H9 (cell line): ENCODE measurements at regions not wholly inside any gene's neighbourhood (a gene's known extent, or its start where the extent isn't known, plus 50 kb on each side); places are given as distances from the start of the nearest gene placed in this dataset.

Experiments used
- DNase-seq: peaks from one replicate; pipeline ENCODE4 v3.0.0-alpha.2; 2017
- H2AFZ ChIP-seq: one replicate; pipeline ENCODE4 v1.6.1; 2013; ENCODE audit warnings: mild to moderate bottlenecking, low read length, control low read depth, moderate library complexity
- H2AK5ac ChIP-seq: 2 replicates; pipeline ENCODE4 v1.6.1; 2013; ENCODE audit warnings: low read length, control low read depth, mixed read lengths; ENCODE audit not compliant: insufficient read length
- H2BK120ac ChIP-seq: one replicate; pipeline ENCODE4 v1.6.1; 2013; ENCODE audit warnings: low read depth, mild to moderate bottlenecking, low read length, control low read depth, inconsistent platforms; ENCODE audit not compliant: poor library complexity, severe bottlenecking
- H2BK12ac ChIP-seq: 2 replicates; pipeline ENCODE4 v1.6.1; 2013; ENCODE audit warnings: low read length, control low read depth, mixed read lengths, low read depth; ENCODE audit not compliant: insufficient read length
- H2BK15ac ChIP-seq: 2 replicates; pipeline ENCODE4 v1.6.1; 2013; ENCODE audit warnings: low read depth, low read length, control low read depth
- H2BK20ac ChIP-seq: one replicate; pipeline ENCODE4 v1.6.1; 2013; ENCODE audit warnings: low read depth, mild to moderate bottlenecking, low read length, control low read depth, inconsistent platforms; ENCODE audit not compliant: poor library complexity, severe bottlenecking
- H2BK5ac ChIP-seq: 2 replicates; pipeline ENCODE4 v1.6.1; 2013; ENCODE audit warnings: low read length, control low read depth, mixed read lengths; ENCODE audit not compliant: insufficient read length
- H3K14ac ChIP-seq: 2 replicates; pipeline ENCODE4 v1.6.1; 2013; ENCODE audit warnings: low read length, control low read depth; ENCODE audit not compliant: insufficient read depth
- H3K18ac ChIP-seq: 2 replicates; pipeline ENCODE4 v1.6.1; 2013; ENCODE audit warnings: low read depth, mild to moderate bottlenecking, mixed read lengths, low read length, control low read depth; ENCODE audit not compliant: insufficient read length
- H3K23ac ChIP-seq: 2 replicates; pipeline ENCODE4 v1.6.1; 2013; ENCODE audit warnings: low read length, control low read depth, mixed read lengths, low read depth; ENCODE audit not compliant: insufficient read length
- H3K23me2 ChIP-seq: 2 replicates; pipeline ENCODE4 v1.6.1; 2013; ENCODE audit warnings: low read depth, mild to moderate bottlenecking, mixed read lengths, low read length, control low read depth; ENCODE audit not compliant: insufficient read length, poor library complexity, severe bottlenecking
- H3K27ac ChIP-seq: 2 replicates; pipeline ENCODE4 v1.5.1; 2013; ENCODE audit warnings: low read length, control low read depth, mixed read lengths, low read depth; ENCODE audit not compliant: insufficient read length
- H3K27me3 ChIP-seq: 2 replicates; pipeline ENCODE4 v1.6.1; 2013; ENCODE audit warnings: low read length, control low read depth, inconsistent platforms; ENCODE audit not compliant: insufficient read depth
- H3K4ac ChIP-seq: 2 replicates; pipeline ENCODE4 v1.6.1; 2013; ENCODE audit warnings: low read depth, mild to moderate bottlenecking, control low read depth, inconsistent platforms, low read length, moderate library complexity
- H3K4me1 ChIP-seq: 2 replicates; pipeline ENCODE4 v1.6.1; 2013; ENCODE audit warnings: low read length, control low read depth, inconsistent platforms; ENCODE audit not compliant: insufficient read depth
- H3K4me2 ChIP-seq: 2 replicates; pipeline ENCODE4 v1.6.1; 2013; ENCODE audit warnings: low read length, control low read depth, mixed read lengths; ENCODE audit not compliant: insufficient read length, insufficient read depth
- H3K56ac ChIP-seq: 2 replicates; pipeline ENCODE4 v1.6.1; 2013; ENCODE audit warnings: low read depth, mild to moderate bottlenecking, mixed read lengths, low read length, control low read depth; ENCODE audit not compliant: insufficient read length
- H3K79me1 ChIP-seq: 2 replicates; pipeline ENCODE4 v1.6.1; 2013; ENCODE audit warnings: low read depth, mild to moderate bottlenecking, moderate library complexity, low read length, control low read depth, inconsistent platforms; ENCODE audit not compliant: insufficient read depth, poor library complexity, severe bottlenecking
- H3K79me2 ChIP-seq: 2 replicates; pipeline ENCODE4 v1.6.1; 2013; ENCODE audit warnings: low read length, control low read depth, inconsistent platforms; ENCODE audit not compliant: insufficient read depth
- H3K9ac ChIP-seq: 2 replicates; pipeline ENCODE4 v1.6.1; 2013; ENCODE audit warnings: low read length, control low read depth, mixed read lengths; ENCODE audit not compliant: insufficient read length; ENCODE audit errors: extremely low read depth
- H3K9me3 ChIP-seq: one replicate; pipeline ENCODE4 v1.6.1; 2013; ENCODE audit warnings: low read depth, low read length, inconsistent platforms; ENCODE audit not compliant: control insufficient read depth
- H3T11ph ChIP-seq: one replicate; pipeline ENCODE4 v1.6.1; 2013; ENCODE audit warnings: mild to moderate bottlenecking, low read length, control low read depth, inconsistent platforms
- H4K20me1 ChIP-seq: one replicate; pipeline ENCODE4 v1.6.1; 2013; ENCODE audit not compliant: control insufficient read depth, insufficient read length, insufficient read depth
- H4K5ac ChIP-seq: 2 replicates; pipeline ENCODE4 v1.6.1; 2013; ENCODE audit warnings: low read depth, mild to moderate bottlenecking, mixed read lengths, low read length, control low read depth; ENCODE audit not compliant: insufficient read length
- H4K8ac ChIP-seq: replicated peaks from 2 replicates; pipeline ENCODE4 v1.6.1; 2013; ENCODE audit warnings: low read length, control low read depth, mixed read lengths, low read depth; ENCODE audit not compliant: insufficient read length
- H4K91ac ChIP-seq: 2 replicates; pipeline ENCODE4 v1.6.1; 2013; ENCODE audit warnings: low read depth, mild to moderate bottlenecking, moderate library complexity, mixed read lengths, low read length, control low read depth; ENCODE audit not compliant: insufficient read length
- H3K27ac Mint-ChIP-seq, 3 experiments: 2 replicates in 2 of 3; 3 replicates in 1 of 3; pipeline ENCODE4 v1.8.0; 2020 to 2021; ENCODE audit warnings: mixed read lengths in 3 of 3, mild to moderate bottlenecking in 1 of 3, moderate library complexity in 1 of 3
- H3K27me3 Mint-ChIP-seq: 2 replicates; pipeline ENCODE4 v1.8.0; 2021; ENCODE audit warnings: low read depth, mild to moderate bottlenecking, moderate library complexity, mixed read lengths
- H3K36me3 Mint-ChIP-seq, 3 experiments: 2 replicates in 2 of 3; 3 replicates in 1 of 3; pipeline ENCODE4 v1.8.0; 2020 to 2021; ENCODE audit warnings: low read depth in 3 of 3, mixed read lengths in 3 of 3; ENCODE audit not compliant: insufficient read depth in 1 of 3
- H3K4me1 Mint-ChIP-seq, 2 experiments: 2 replicates each; pipeline ENCODE4 v1.8.0; 2020; ENCODE audit warnings: mixed read lengths in 2 of 2
- H3K4me3 Mint-ChIP-seq, 2 experiments: 2 replicates in 1 of 2; 3 replicates in 1 of 2; pipeline ENCODE4 v1.8.0; 2020 to 2021; ENCODE audit warnings: mild to moderate bottlenecking in 2 of 2, mixed read lengths in 2 of 2, moderate library complexity in 1 of 2
- H3K9me3 Mint-ChIP-seq, 2 experiments: 2 replicates in 1 of 2; 3 replicates in 1 of 2; pipeline ENCODE4 v1.8.0; 2020; ENCODE audit warnings: mild to moderate bottlenecking in 2 of 2, mixed read lengths in 2 of 2, moderate library complexity in 1 of 2
- CTCF ChIP-seq: fragments of 200-600 bp; sonication (generic); conservative IDR thresholded peaks from 3 replicates; pipeline ENCODE4 v1.8.0; 2021; ENCODE audit warnings: antibody characterized with exemption, mild to moderate bottlenecking
- WGBS: extraction: QIAGEN DNeasy Blood & Tissue Kit; methylation state at CpG from one replicate; pipeline ENCODE4 v1.1.7; 2013; ENCODE audit warnings: missing lambda C conversion rate, low lambda C conversion rate, mixed read lengths; ENCODE audit not compliant: insufficient read length; ENCODE audit errors: extremely low coverage; 5-methylcytosine and 5-hydroxymethylcytosine counted together

DNA sequence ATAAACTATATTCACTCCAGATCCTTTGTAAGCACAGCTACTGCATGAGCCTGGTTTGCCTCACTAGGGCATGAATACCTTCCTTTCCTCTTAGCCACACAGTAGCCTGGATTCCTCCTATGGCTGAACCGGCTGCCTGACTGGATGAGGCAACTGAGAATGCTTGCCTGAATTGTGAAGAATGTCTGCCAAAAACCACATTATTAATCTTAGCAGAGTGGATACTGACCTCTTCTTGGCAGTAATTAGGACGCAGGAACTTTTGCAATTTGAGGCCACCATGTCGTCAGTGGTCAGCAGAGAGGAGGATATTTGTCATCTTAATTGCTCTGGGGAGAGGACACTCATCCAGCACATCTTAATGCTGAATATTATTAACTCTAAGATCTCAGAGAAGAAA, 651.8 kb upstream of the GOT2 start:
- no peak overlapping the region for H2BK20ac ChIP-seq
- Mint-ChIP-seq H3K4me1 (peaks cover 5 to 7% of the 10 kb centered on the region in 2 experiments; a peak in 2 of 4 replicates), H3K27me3 (peaks cover 3% of the 10 kb centered on the region), H3K9me3 (no peaks in the 10 kb centered on the region), H3K27ac (no peak overlapping the region), H3K4me3 (no peak overlapping the region), H3K36me3 (no peaks in the 10 kb centered on the region)
- H3K9me3 ChIP-seq = no peaks in the 10 kb centered on the region
- H3K56ac ChIP-seq = no peak overlapping the region
- no peak overlapping the region for H2BK120ac ChIP-seq
- H2AK5ac ChIP-seq = no peak overlapping the region
- no peak for TF ChIP-seq CTCF
- no peaks in the 10 kb centered on the region for H3K23me2 ChIP-seq
- H3K27ac ChIP-seq = no peak overlapping the region
- H3K27me3 ChIP-seq = no peaks in the 10 kb centered on the region
- no peak overlapping the region for H3K4ac ChIP-seq
- no peak for DNase-seq
- no peak overlapping the region for H3K9ac ChIP-seq
- no peak overlapping the region for H2BK12ac ChIP-seq
- no peaks in the 10 kb centered on the region for H4K20me1 ChIP-seq
- WGBS = no CpG with 5 or more reads among the region's 3 CpGs
- H3K79me2 ChIP-seq = no peaks in the 10 kb centered on the region
- H3K23ac ChIP-seq = no peak overlapping the region
- no peak overlapping the region for H2BK5ac ChIP-seq
- no peak overlapping the region for H3K18ac ChIP-seq
- no peak overlapping the region for H2BK15ac ChIP-seq
- H4K91ac ChIP-seq = no peak overlapping the region
- no peak overlapping the region for H3K4me2 ChIP-seq
- H2AFZ ChIP-seq = no peak overlapping the region
- H4K8ac ChIP-seq = no peak overlapping the region
- H3T11ph ChIP-seq = no peak overlapping the region
- no peaks in the 10 kb centered on the region; the same call in 1 of the 2 replicates for H3K4me1 ChIP-seq
- no peak overlapping the region for H4K5ac ChIP-seq
- H3K14ac ChIP-seq = no peak overlapping the region
- no peaks in the 10 kb centered on the region for H3K79me1 ChIP-seq
